ENCODE measurements at regions not wholly inside any gene's neighbourhood (a gene's known extent, or its start where the extent isn't known, plus 50 kb on each side); places are given as distances from the start of the nearest gene placed in this dataset.

GRCh38 chr14:61203081-61203753, 77.9 kb downstream of the TMEM30B start:
- no peaks in the 10 kb centered on the region for H3K9me3 Mint-ChIP-seq
- peaks cover 35% of the 10 kb centered on the region for H3K27me3 Mint-ChIP-seq
- H3K27ac Mint-ChIP-seq: no peak overlapping the region
- no peak for DNase-seq
- no peaks in the 10 kb centered on the region for H3K4me1 Mint-ChIP-seq
- H3K4me3 Mint-ChIP-seq: no peak overlapping the region
- H3K36me3 Mint-ChIP-seq: no peaks in the 10 kb centered on the region

- H3K27me3 Mint-ChIP-seq: peaks cover 44% of the 10 kb centered on the region
- H3K9me3 Mint-ChIP-seq: no peaks in the 10 kb centered on the region
- no peak overlapping the region for H3K27ac Mint-ChIP-seq
Observed at GRCh38 chr14:61202124-61202523, 79.0 kb downstream of the TMEM30B start.

GRCh38 chr14:61201171-61201570, 80.0 kb downstream of the TMEM30B start:
- DNase-seq: no peak
- no peak overlapping the region for H3K27ac Mint-ChIP-seq
- H3K27me3 Mint-ChIP-seq: peaks cover 51% of the 10 kb centered on the region
- H3K4me3 Mint-ChIP-seq: no peak overlapping the region
- H3K4me1 Mint-ChIP-seq: no peaks in the 10 kb centered on the region
- no peaks in the 10 kb centered on the region for H3K9me3 Mint-ChIP-seq
- no peaks in the 10 kb centered on the region for H3K36me3 Mint-ChIP-seq

More at GRCh38 chr14:61202124-61202523, 79.0 kb downstream of the TMEM30B start:
- no peaks in the 10 kb centered on the region for H3K36me3 Mint-ChIP-seq
- H3K4me3 Mint-ChIP-seq: no peak overlapping the region
- DNase-seq: no peak
- H3K4me1 Mint-ChIP-seq: no peaks in the 10 kb centered on the region

- Mint-ChIP-seq H3K4me3 (no peak overlapping the region), H3K9me3 (no peaks in the 10 kb centered on the region), H3K4me1 (no peaks in the 10 kb centered on the region), H3K27me3 (peaks cover 64% of the 10 kb centered on the region), H3K36me3 (no peaks in the 10 kb centered on the region), H3K27ac (no peak overlapping the region)
- DNase-seq: no peak
Observed at GRCh38 chr14:61197416-61197815, 83.7 kb downstream of the TMEM30B start.

DNA sequence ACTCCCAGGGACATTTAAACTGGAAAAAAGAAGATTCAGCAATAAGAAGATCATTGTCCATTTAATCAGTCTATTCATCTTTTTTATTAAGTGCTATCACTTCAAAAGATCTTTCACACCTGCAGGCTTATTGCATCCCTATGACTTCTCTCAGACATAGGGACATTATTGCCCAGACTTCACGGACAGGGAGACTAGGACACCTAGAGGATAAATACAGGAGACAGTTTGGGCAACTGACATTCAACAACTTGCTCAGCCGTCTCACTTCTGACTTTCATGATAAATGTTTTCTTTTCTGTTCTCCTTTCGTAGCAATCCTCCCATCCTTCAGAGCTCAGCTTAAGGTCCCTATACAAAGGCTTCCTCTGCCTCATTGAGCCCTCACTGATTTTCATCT, 84.3 kb downstream of the TMEM30B start:
- DNase-seq: no peak
- no peaks in the 10 kb centered on the region for H3K36me3 Mint-ChIP-seq
- no peaks in the 10 kb centered on the region for H3K9me3 Mint-ChIP-seq
- peaks cover 63% of the 10 kb centered on the region for H3K27me3 Mint-ChIP-seq
- no peak overlapping the region for H3K4me3 Mint-ChIP-seq
- no peaks in the 10 kb centered on the region for H3K4me1 Mint-ChIP-seq
- H3K27ac Mint-ChIP-seq: no peak overlapping the region

DNA sequence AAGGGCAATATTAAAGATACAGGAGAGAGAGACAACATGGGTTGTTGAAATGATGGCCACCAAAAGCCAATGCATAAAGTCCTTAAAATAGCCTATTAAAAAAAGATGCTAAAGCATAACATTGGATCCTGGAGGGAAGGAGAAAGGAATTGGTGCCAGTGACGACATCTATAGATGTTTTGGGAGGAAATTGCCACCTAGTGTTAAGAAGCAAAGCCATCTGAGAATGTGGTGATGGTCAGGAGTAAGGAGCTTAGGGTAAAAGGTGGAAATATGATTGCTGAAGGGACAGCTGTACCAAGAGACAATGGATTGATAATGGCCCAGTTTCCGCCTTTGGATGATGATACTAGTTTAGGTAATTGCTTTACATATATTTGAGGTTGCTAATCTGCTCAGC, 85.1 kb downstream of the TMEM30B start:
- DNase-seq: no peak
- no peaks in the 10 kb centered on the region for H3K4me1 Mint-ChIP-seq
- H3K27me3 Mint-ChIP-seq: peaks cover 66% of the 10 kb centered on the region
- no peak overlapping the region for H3K4me3 Mint-ChIP-seq
- H3K9me3 Mint-ChIP-seq: no peaks in the 10 kb centered on the region
- H3K27ac Mint-ChIP-seq: no peak overlapping the region
- no peaks in the 10 kb centered on the region for H3K36me3 Mint-ChIP-seq

DNA sequence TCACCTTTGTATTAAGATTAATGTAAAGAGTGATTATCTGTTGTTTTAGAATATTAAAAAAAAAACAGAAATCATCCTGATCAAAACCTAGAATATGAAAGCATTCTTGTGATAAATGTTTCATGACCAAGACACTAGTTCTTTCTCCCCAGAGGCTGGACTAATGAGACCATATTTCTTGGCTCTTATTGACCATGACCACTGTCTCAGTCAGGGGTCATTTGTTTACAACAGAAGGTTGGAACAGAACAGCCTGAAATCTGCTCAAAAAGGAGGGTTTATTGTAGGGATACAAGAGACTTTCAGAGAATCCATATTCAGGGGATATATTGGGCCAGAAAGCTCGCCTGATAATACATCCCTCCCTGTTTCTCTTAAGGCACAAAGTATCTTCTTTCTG, 87.7 kb downstream of the TMEM30B start:
- no peaks in the 10 kb centered on the region for H3K36me3 Mint-ChIP-seq
- peaks cover 75% of the 10 kb centered on the region for H3K27me3 Mint-ChIP-seq
- H3K27ac Mint-ChIP-seq: no peak overlapping the region
- DNase-seq: no peak
- no peaks in the 10 kb centered on the region for H3K9me3 Mint-ChIP-seq
- H3K4me1 Mint-ChIP-seq: peaks cover 11% of the 10 kb centered on the region
- H3K4me3 Mint-ChIP-seq: no peak overlapping the region

- Mint-ChIP-seq H3K27ac (no peak overlapping the region), H3K27me3 (peaks cover 72% of the 10 kb centered on the region)
Observed at GRCh38 chr14:61192989-61193388, 88.1 kb downstream of the TMEM30B start.

DNA sequence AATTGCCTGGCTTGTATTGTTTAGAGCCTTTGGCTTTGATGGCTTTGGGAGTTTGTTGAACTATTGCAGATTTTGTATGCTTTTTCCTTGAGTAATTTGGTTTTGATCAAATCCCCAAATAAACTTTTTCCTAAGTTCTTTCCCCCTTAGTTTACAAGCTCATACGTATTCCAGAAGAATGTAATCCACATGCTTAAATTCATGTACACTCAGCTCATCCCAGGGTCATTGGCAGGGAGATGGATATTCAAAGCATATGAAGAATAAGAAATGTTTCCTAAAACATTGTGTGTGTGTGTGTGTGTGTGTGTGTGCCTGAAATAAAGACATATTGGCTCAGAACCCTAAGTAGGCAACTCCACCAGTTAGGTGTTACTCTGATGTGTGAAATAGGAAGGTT, 89.4 kb downstream of the TMEM30B start:
- Mint-ChIP-seq H3K4me1 (peaks cover 11% of the 10 kb centered on the region), H3K27ac (no peak overlapping the region), H3K36me3 (no peaks in the 10 kb centered on the region), H3K27me3 (peaks cover 74% of the 10 kb centered on the region), H3K9me3 (no peaks in the 10 kb centered on the region), H3K4me3 (no peak overlapping the region)
- DNase-seq: no peak

More at GRCh38 chr14:61192989-61193388, 88.1 kb downstream of the TMEM30B start:
- Mint-ChIP-seq H3K4me3 (no peak overlapping the region), H3K9me3 (no peaks in the 10 kb centered on the region), H3K4me1 (peaks cover 11% of the 10 kb centered on the region), H3K36me3 (no peaks in the 10 kb centered on the region)
- DNase-seq: no peak

- Mint-ChIP-seq H3K9me3 (no peaks in the 10 kb centered on the region), H3K27me3 (peaks cover 75% of the 10 kb centered on the region), H3K4me3 (no peak overlapping the region), H3K4me1 (peaks cover 11% of the 10 kb centered on the region), H3K27ac (no peak overlapping the region), H3K36me3 (no peaks in the 10 kb centered on the region)
- no peak for DNase-seq
Observed at GRCh38 chr14:61190341-61190740, 90.8 kb downstream of the TMEM30B start.

GRCh38 chr14:61188978-61189808, 91.9 kb downstream of the TMEM30B start:
- peak; percentile 48 for DNase-seq
- Mint-ChIP-seq H3K27ac (no peak overlapping the region), H3K9me3 (no peaks in the 10 kb centered on the region), H3K27me3 (peaks cover 79% of the 10 kb centered on the region), H3K4me1 (peaks cover 12% of the 10 kb centered on the region), H3K36me3 (no peaks in the 10 kb centered on the region), H3K4me3 (peak overlapping the region; percentile 62)

DNA sequence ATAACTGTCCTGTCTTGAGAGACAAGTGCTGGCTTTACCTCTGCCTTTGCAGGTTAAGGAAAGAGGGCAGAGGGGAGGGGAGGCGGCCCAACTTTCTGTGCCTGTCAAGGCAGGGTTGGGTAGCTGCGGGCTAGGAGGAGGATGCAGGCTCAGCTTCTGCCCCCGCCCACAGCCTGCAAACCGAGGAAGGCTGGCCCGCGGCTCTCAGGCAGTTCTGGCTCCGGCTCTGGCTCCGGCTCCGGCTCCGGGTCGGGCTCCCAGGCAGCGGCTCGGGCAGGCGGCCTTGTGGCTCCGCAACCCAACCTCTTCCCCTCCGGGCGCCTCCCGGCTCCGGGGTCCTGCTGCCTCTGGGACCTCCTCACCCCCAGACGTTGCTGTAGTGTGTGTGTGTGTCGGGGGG, 92.9 kb downstream of the TMEM30B start:
- DNase-seq: no peak
- peaks cover 16% of the 10 kb centered on the region for H3K4me1 Mint-ChIP-seq
- H3K27me3 Mint-ChIP-seq: peaks cover 81% of the 10 kb centered on the region
- H3K27ac Mint-ChIP-seq: no peak overlapping the region
- H3K4me3 Mint-ChIP-seq: no peak overlapping the region
- no peaks in the 10 kb centered on the region for H3K36me3 Mint-ChIP-seq
- H3K9me3 Mint-ChIP-seq: no peaks in the 10 kb centered on the region

- no peak overlapping the region for H3K4me3 Mint-ChIP-seq
- DNase-seq: no peak
- H3K36me3 Mint-ChIP-seq: no peaks in the 10 kb centered on the region
- H3K9me3 Mint-ChIP-seq: no peaks in the 10 kb centered on the region
- H3K4me1 Mint-ChIP-seq: peaks cover 18% of the 10 kb centered on the region
- no peak overlapping the region for H3K27ac Mint-ChIP-seq
- H3K27me3 Mint-ChIP-seq: peaks cover 77% of the 10 kb centered on the region
Observed at GRCh38 chr14:61187196-61187905, 93.8 kb downstream of the TMEM30B start.

- Mint-ChIP-seq H3K9me3 (no peaks in the 10 kb centered on the region), H3K27me3 (peaks cover 75% of the 10 kb centered on the region)
Observed at GRCh38 chr14:61186341-61187195, 94.6 kb downstream of the TMEM30B start.

More at GRCh38 chr14:61186341-61187195, 94.6 kb downstream of the TMEM30B start:
- DNase-seq: no peak
- H3K36me3 Mint-ChIP-seq: no peaks in the 10 kb centered on the region
- H3K4me3 Mint-ChIP-seq: no peak overlapping the region
- no peak overlapping the region for H3K27ac Mint-ChIP-seq
- peaks cover 18% of the 10 kb centered on the region for H3K4me1 Mint-ChIP-seq

All from activated naive CD8-positive, alpha-beta T cell treated with anti-CD3 and anti-CD28 coated beads for 36 hours (primary cell).